H54 (cell line): ENCODE measurements at regions not wholly inside any gene's neighbourhood (a gene's known extent, or its start where the extent isn't known, plus 50 kb on each side); places are given as distances from the start of the nearest gene placed in this dataset.

ENCODE experiments used
- DNase-seq: peaks from one replicate; pipeline ENCODE4 v3.0.0; 2011; ENCODE audit warnings: low spot score, mixed read lengths; ENCODE audit not compliant: insufficient read length
- FAIRE-seq: peaks from 3 replicates; lab custom pipeline; 2011; peaks lifted over from hg19 to GRCh38; lab: Jason Lieb, UNC
- POLR2A ChIP-seq: IDR thresholded peaks from 2 replicates; pipeline ENCODE4 v1.6.1; 2011; ENCODE audit warnings: low read depth, mild to moderate bottlenecking, low read length

- no peak for TF ChIP-seq POLR2A
- FAIRE-seq (no peak), DNase-seq (no peak)
Measured at GRCh38 chr2:15737314-15738224, 145.9 kb downstream of the DDX1 start.

GRCh38 chr2:15738225-15738546, 146.5 kb downstream of the DDX1 start:
- FAIRE-seq (no peak), DNase-seq (no peak)
- no peak for TF ChIP-seq POLR2A

- no peak for FAIRE-seq
- no peak for DNase-seq
- no peak for TF ChIP-seq POLR2A
Measured at GRCh38 chr2:15738943-15739342, 147.3 kb downstream of the DDX1 start.

- no peak for TF ChIP-seq POLR2A
- FAIRE-seq: no peak
- DNase-seq: no peak
Measured at GRCh38 chr2:15744820-15745219, 153.2 kb downstream of the DDX1 start.

GRCh38 chr2:15745350-15745749, 153.7 kb downstream of the DDX1 start:
- no peak for FAIRE-seq
- no peak for DNase-seq
- no peak for TF ChIP-seq POLR2A

- DNase-seq (no peak), FAIRE-seq (no peak)
- no peak for TF ChIP-seq POLR2A
Measured at GRCh38 chr2:15745907-15746702, 154.4 kb downstream of the DDX1 start.

GRCh38 chr2:15746703-15747550, 155.3 kb downstream of the DDX1 start:
- FAIRE-seq (no peak), DNase-seq (no peak)
- no peak for TF ChIP-seq POLR2A

GRCh38 chr2:15747603-15748471, 156.2 kb downstream of the DDX1 start:
- TF ChIP-seq POLR2A: no peak
- FAIRE-seq (no peak), DNase-seq (no peak)

GRCh38 chr2:15748736-15749323, 157.2 kb downstream of the DDX1 start:
- no peak for TF ChIP-seq POLR2A
- DNase-seq (peak; percentile 62), FAIRE-seq (no peak)

GRCh38 chr2:15749460-15750432, 158.1 kb downstream of the DDX1 start:
- FAIRE-seq (no peak), DNase-seq (no peak)
- TF ChIP-seq POLR2A: no peak

GRCh38 chr2:15750433-15750814, 158.8 kb downstream of the DDX1 start:
- FAIRE-seq (no peak), DNase-seq (no peak)
- TF ChIP-seq POLR2A: no peak

- no peak for FAIRE-seq
- TF ChIP-seq POLR2A: no peak
- no peak for DNase-seq
Measured at GRCh38 chr2:15750822-15751329, 159.2 kb downstream of the DDX1 start.
